ENCODE measurements at regions not wholly inside any gene's neighbourhood (a gene's known extent, or its start where the extent isn't known, plus 50 kb on each side); places are given as distances from the start of the nearest gene placed in this dataset.

GRCh38 chr1:14251871-14252270 is 346.6 kb upstream of the KAZN start:
- Histone ChIP-seq H2AFZ (ENCODE audit: insufficient read depth, low read depth, low read length, poor library complexity, severe bottlenecking) (no peak overlapping the region), H3K9ac (ENCODE audit: low read length) (no peak overlapping the region), H3K4me1 (ENCODE audit: control insufficient read depth in 2 of 2, insufficient read depth in 2 of 2, low read length in 2 of 2) (peaks cover 11 to 14% of the 10 kb centered on the region in 2 donors), H3K4me2 (replicated peaks; ENCODE audit: low read depth, low read length, poor library complexity, severe bottlenecking) (no peak overlapping the region), H3K36me3 (replicated peaks in 1 of 2; ENCODE audit: control extremely low read depth in 1 of 2, control insufficient read depth in 1 of 2, extremely low read depth in 1 of 2, insufficient read depth in 2 of 2, low read length in 1 of 2) (no peaks in the 10 kb centered on the region), H3K79me2 (ENCODE audit: control insufficient read depth, insufficient read depth, low read length) (no peaks in the 10 kb centered on the region), H3K4me3 (ENCODE audit: control extremely low read depth in 1 of 5, extremely low read depth in 1 of 5, insufficient read depth in 1 of 5, low read depth in 2 of 5, low read length in 4 of 5) (no peak overlapping the region), H3K27me3 (replicated peaks in 1 of 4; ENCODE audit: control extremely low read depth in 1 of 4, control insufficient read depth in 3 of 4, insufficient read depth in 4 of 4, low read length in 3 of 4) (peaks cover 0 to 6% (median 2%) of the 10 kb centered on the region in 4 experiments), H4K20me1 (ENCODE audit: control insufficient read depth, insufficient read depth, low read length, poor library complexity, severe bottlenecking) (no peaks in the 10 kb centered on the region), H3K27ac (ENCODE audit: low read length in 2 of 2) (no peak overlapping the region), H3K9me3 (ENCODE audit: control extremely low read depth in 1 of 3, control insufficient read depth in 2 of 3, insufficient read depth in 1 of 3, low read length in 2 of 3) (no peaks in the 10 kb centered on the region)
- ChIA-PET POLR2A (no interaction called here), CTCF (no interaction called here)
- WGBS (ENCODE audit: insufficient coverage) = 86% methylated on average over 2 of the region's 2 CpGs
- intact Hi-C loops (cut with micrococcal nuclease) = no loop called here
- TF ChIP-seq CTCF (IDR thresholded peaks at IDR 0.05) (no peak), EZH2 (IDR thresholded peaks at IDR 0.05; ENCODE audit: borderline replicate concordance, insufficient read depth, low read depth, low read length, poor library complexity, severe bottlenecking) (no peak)
- no peaks in the 10 kb centered on the region for H3K9me3 Mint-ChIP-seq (ENCODE audit: insufficient read depth)
- DNase-seq = no peak
- ATAC-seq (ENCODE audit: low read depth) = no peak
- no peak overlapping the region for H3K4me3 Mint-ChIP-seq
- peaks cover 25% of the 10 kb centered on the region for H3K4me1 Mint-ChIP-seq
- peaks cover 30% of the 10 kb centered on the region for H3K27me3 Mint-ChIP-seq
- no peak overlapping the region for H3K27ac Mint-ChIP-seq

GRCh38 chr1:14253676-14254075 is 344.8 kb upstream of the KAZN start:
- Histone ChIP-seq H3K4me3 (ENCODE audit: control extremely low read depth in 1 of 5, extremely low read depth in 1 of 5, insufficient read depth in 1 of 5, low read depth in 2 of 5, low read length in 4 of 5) (no peak overlapping the region), H3K27ac (ENCODE audit: low read length in 2 of 2) (no peak overlapping the region), H3K4me2 (replicated peaks; ENCODE audit: low read depth, low read length, poor library complexity, severe bottlenecking) (peak overlapping the region; percentile 28), H4K20me1 (ENCODE audit: control insufficient read depth, insufficient read depth, low read length, poor library complexity, severe bottlenecking) (no peaks in the 10 kb centered on the region), H3K9ac (ENCODE audit: low read length) (no peak overlapping the region), H3K4me1 (ENCODE audit: control insufficient read depth in 2 of 2, insufficient read depth in 2 of 2, low read length in 2 of 2) (peaks cover 11 to 14% of the 10 kb centered on the region in 2 donors), H3K9me3 (ENCODE audit: control extremely low read depth in 1 of 3, control insufficient read depth in 2 of 3, insufficient read depth in 1 of 3, low read length in 2 of 3) (no peaks in the 10 kb centered on the region), H2AFZ (ENCODE audit: insufficient read depth, low read depth, low read length, poor library complexity, severe bottlenecking) (no peak overlapping the region), H3K79me2 (ENCODE audit: control insufficient read depth, insufficient read depth, low read length) (no peaks in the 10 kb centered on the region), H3K27me3 (replicated peaks in 1 of 4; ENCODE audit: control extremely low read depth in 1 of 4, control insufficient read depth in 3 of 4, insufficient read depth in 4 of 4, low read length in 3 of 4) (peaks cover 0 to 1% (median 0%) of the 10 kb centered on the region in 4 experiments), H3K36me3 (replicated peaks in 1 of 2; ENCODE audit: control extremely low read depth in 1 of 2, control insufficient read depth in 1 of 2, extremely low read depth in 1 of 2, insufficient read depth in 2 of 2, low read length in 1 of 2) (no peaks in the 10 kb centered on the region)
- no peak for ATAC-seq (ENCODE audit: low read depth)
- ChIA-PET CTCF (interaction anchor here (1.4 kb wide), 1 partner anchor 11 kb away, joined by 4 read pairs; no protein-coding TSS in a partner anchor), POLR2A (no interaction called here)
- no peak for DNase-seq
- WGBS (ENCODE audit: insufficient coverage) = no CpG with 5 or more reads among the region's 7 CpGs
- Mint-ChIP-seq H3K27ac (no peak overlapping the region), H3K9me3 (ENCODE audit: insufficient read depth) (no peaks in the 10 kb centered on the region), H3K4me1 (peaks cover 25% of the 10 kb centered on the region), H3K4me3 (no peak overlapping the region), H3K27me3 (peaks cover 22% of the 10 kb centered on the region)
- intact Hi-C loops (cut with micrococcal nuclease) = no loop called here
- TF ChIP-seq CTCF (IDR thresholded peaks at IDR 0.05) (no peak), EZH2 (IDR thresholded peaks at IDR 0.05; ENCODE audit: borderline replicate concordance, insufficient read depth, low read depth, low read length, poor library complexity, severe bottlenecking) (no peak)

Measured in B cell (primary cell).